HCT116 (cell line): ENCODE measurements at regions not wholly inside any gene's neighbourhood (a gene's known extent, or its start where the extent isn't known, plus 50 kb on each side); places are given as distances from the start of the nearest gene placed in this dataset.

ENCODE experiments used
- ATAC-seq: fragments of 200-7000 bp; cut with Tn5 transposase; 2 replicates; pipeline ENCODE4 v1.9.1; 2020; ENCODE audit warnings: mild to moderate bottlenecking, moderate library complexity
- BruUV-seq: library from RNA; stranded (reverse); fragments of 400-500 nt; replicated peaks from 2 replicates; lab custom pipeline; 2021; lab: Mats Ljungman, UMichigan
- CTCF ChIA-PET: fragments of 300-600 bp; sonication (Branson Sonifier 250); formaldehyde crosslinking; loops from one replicate; lab custom pipeline; 2021; ENCODE audit warnings: antibody characterized with exemption; lab: Charles Lee
- POLR2A ChIA-PET: fragments of 300-600, 350-600 bp; sonication (Branson Sonifier 250); formaldehyde crosslinking; loops from one replicate; lab custom pipeline; 2021; ENCODE audit warnings: antibody characterized with exemption; lab: Charles Lee
- RAD21 ChIA-PET, 2 experiments: fragments of 300-600 bp; sonication (Branson Sonifier 250); formaldehyde crosslinking; loops; one replicate each; lab custom pipeline; 2023; ENCODE audit warnings: low total read pairs in 2 of 2; ENCODE audit not compliant: uncharacterized antibody in 2 of 2, unreplicated experiment in 2 of 2, low non-redundant PET in 1 of 2; lab: Charles Lee
- DNase-seq: peaks from one replicate; pipeline ENCODE4 v3.0.0-alpha.2; 2010; ENCODE audit warnings: low read depth, low spot score
- H2AFZ ChIP-seq: fragments of 200-600 bp; shearing (Covaris generic), sonication (generic); 2 replicates; pipeline ENCODE4 v1.6.1; 2017; ENCODE audit warnings: low read depth, mixed run types, mixed read lengths, antibody characterized with exemption, low read length; ENCODE audit not compliant: poor library complexity, severe bottlenecking
- H3K27ac ChIP-seq: 2 replicates; pipeline ENCODE4 v1.5.1; 2012; ENCODE audit warnings: low read depth, low read length
- H3K27me3 ChIP-seq: fragments of 200-600 bp; sonication (generic); 2 replicates; pipeline ENCODE4 v1.6.1; 2016; ENCODE audit warnings: mixed run types, low read length, mixed read lengths; ENCODE audit not compliant: insufficient read depth
- H3K36me3 ChIP-seq, 2 experiments: fragments of 200-500 bp in 1 of 2; fragments of 200-600 bp in 1 of 2; sonication (Bioruptor generic) in 1 of 2; sonication (generic) in 1 of 2; 2 replicates each; pipeline versions ENCODE4 v1.5.1 to v1.6.1; 2014 to 2016; ENCODE audit warnings: low read length in 2 of 2, inconsistent platforms in 1 of 2, mixed read lengths in 1 of 2, mixed run types in 1 of 2; ENCODE audit not compliant: insufficient read depth in 2 of 2, control insufficient read depth in 1 of 2
- H3K4me1 ChIP-seq, 2 experiments: fragments of 200-600 bp in 1 of 2; sonication (generic) in 1 of 2; 2 replicates each; pipeline versions ENCODE4 v1.5.1 to v1.6.1; 2012 to 2017; ENCODE audit warnings: low read length in 2 of 2, inconsistent platforms in 1 of 2, mild to moderate bottlenecking in 1 of 2, mixed read lengths in 1 of 2, mixed run types in 1 of 2, moderate library complexity in 1 of 2; ENCODE audit not compliant: insufficient read depth in 2 of 2, control insufficient read depth in 1 of 2
- H3K4me2 ChIP-seq: fragments of 200-600 bp; sonication (generic); 2 replicates; pipeline ENCODE4 v1.6.1; 2017; ENCODE audit warnings: mixed run types, low read length, mixed read lengths
- H3K4me3 ChIP-seq, 2 experiments: fragments of 200-600 bp in 1 of 2; sonication (generic) in 1 of 2; replicated peaks in 1 of 2; 2 replicates each; pipeline ENCODE4 v1.5.1; 2011 to 2016; ENCODE audit warnings: low read length in 2 of 2, control low read depth in 1 of 2, low read depth in 1 of 2, mild to moderate bottlenecking in 1 of 2, mixed read lengths in 1 of 2, mixed run types in 1 of 2
- H3K79me2 ChIP-seq: fragments of 200-600 bp; sonication (generic); 2 replicates; pipeline ENCODE4 v1.6.1; 2017; ENCODE audit warnings: mild to moderate bottlenecking, mixed run types, low read length, moderate library complexity, mixed read lengths; ENCODE audit not compliant: insufficient read depth
- H3K9ac ChIP-seq: fragments of 200-600 bp; sonication (generic); 2 replicates; pipeline ENCODE4 v1.6.1; 2016; ENCODE audit warnings: low read length, mixed read lengths
- H3K9me2 ChIP-seq: fragments of 200-600 bp; sonication (generic), shearing (Covaris generic); 2 replicates; pipeline ENCODE4 v1.6.1; 2017; ENCODE audit warnings: mixed run types, mild to moderate bottlenecking, moderate library complexity; ENCODE audit not compliant: insufficient read depth
- H3K9me3 ChIP-seq, 2 experiments: fragments of 200-500 bp in 1 of 2; fragments of 200-600 bp in 1 of 2; sonication (Bioruptor generic) in 1 of 2; sonication (generic) in 1 of 2; 2 replicates each; pipeline ENCODE4 v1.6.1; 2014 to 2017; ENCODE audit warnings: low read length in 2 of 2, mixed read lengths in 2 of 2, inconsistent platforms in 1 of 2, low read depth in 1 of 2, mild to moderate bottlenecking in 1 of 2, mixed run types in 1 of 2, moderate library complexity in 1 of 2; ENCODE audit not compliant: control insufficient read depth in 1 of 2, insufficient read depth in 1 of 2
- H4K20me1 ChIP-seq: fragments of 200-600 bp; sonication (generic), shearing (Covaris generic); 2 replicates; pipeline ENCODE4 v1.6.1; 2017; ENCODE audit warnings: mixed run types, mild to moderate bottlenecking, moderate library complexity; ENCODE audit not compliant: insufficient read depth
- CBX3 ChIP-seq: IDR thresholded peaks from 2 replicates; pipeline ENCODE4 v1.6.1; 2012; ENCODE audit warnings: low read depth
- POLR2A ChIP-seq: IDR thresholded peaks from 2 replicates; pipeline ENCODE4 v1.7.0; 2011; ENCODE audit warnings: borderline replicate concordance; ENCODE audit not compliant: insufficient read depth, insufficient read length; ENCODE audit errors: extremely low read depth
- SIN3A ChIP-seq: IDR thresholded peaks from 2 replicates; pipeline ENCODE4 v1.6.1; 2012; ENCODE audit warnings: low read depth
- ZBTB33 ChIP-seq: IDR thresholded peaks from 2 replicates; pipeline ENCODE4 v1.6.1; 2011; ENCODE audit warnings: mild to moderate bottlenecking, low read length, moderate library complexity; ENCODE audit not compliant: insufficient replicate concordance; ENCODE audit errors: extremely low read depth
- ZNF274 ChIP-seq: fragments of 200-500 bp; sonication (Bioruptor generic); IDR thresholded peaks from 2 replicates; pipeline ENCODE4 v1.6.1; 2014; ENCODE audit warnings: mild to moderate bottlenecking, low read depth, low read length, inconsistent platforms
- intact Hi-C: fragments of 100-400 bp; cut with micrococcal nuclease; formaldehyde crosslinking; loops from 2 replicates; pipeline ENCODE4 v1.10.0; 2022
- TF ChIP-seq, protein P1 (sequence below): IDR thresholded peaks from 2 replicates; pipeline ENCODE4 v1.6.1; 2012
- TF ChIP-seq, protein P2 (sequence below), 3 experiments: fragments of 200-600 bp in 1 of 3; sonication (generic) in 1 of 3; IDR thresholded peaks in 2 of 3; conservative IDR thresholded peaks in 1 of 3; 2 replicates each; pipeline ENCODE4 v1.5.1; 2012 to 2017; ENCODE audit warnings: low read depth in 2 of 3, low read length in 2 of 3, antibody characterized with exemption in 1 of 3, borderline replicate concordance in 1 of 3, control low read depth in 1 of 3, mild to moderate bottlenecking in 1 of 3, mixed read lengths in 1 of 3, mixed run types in 1 of 3, moderate library complexity in 1 of 3; ENCODE audit not compliant: insufficient read depth in 1 of 3

DNA sequence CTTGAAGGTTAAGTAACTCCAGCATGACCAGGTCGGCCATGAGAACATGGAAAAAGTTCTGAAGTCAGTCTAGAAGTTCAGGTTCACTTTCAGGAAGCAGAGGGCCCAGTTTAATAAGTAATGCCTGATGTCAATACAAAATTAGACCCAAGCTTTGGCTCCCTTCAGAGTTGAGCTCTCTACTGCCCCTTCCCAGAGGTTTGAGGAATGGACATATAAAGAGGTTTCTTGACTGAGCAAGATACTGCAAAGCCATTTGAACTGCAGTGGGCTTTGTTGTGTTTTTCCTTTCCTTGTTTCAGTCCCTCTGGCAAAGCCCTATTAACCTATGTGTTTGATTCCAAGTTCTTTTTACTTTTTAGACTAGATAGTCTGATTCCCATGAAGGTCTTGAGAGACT, 97.8 kb upstream of the PREP start:
- H3K27me3 ChIP-seq = no peaks in the 10 kb centered on the region
- BruUV-seq = no TSS peak
- no peaks in the 10 kb centered on the region for H3K9me2 ChIP-seq
- no peaks in the 10 kb centered on the region for H3K9me3 ChIP-seq
- DNase-seq (no peak), ATAC-seq (no peak; the same call in 1 of the 2 replicates)
- CTCF ChIA-PET = no interaction called here
- TF ChIP-seq, protein P1, sequence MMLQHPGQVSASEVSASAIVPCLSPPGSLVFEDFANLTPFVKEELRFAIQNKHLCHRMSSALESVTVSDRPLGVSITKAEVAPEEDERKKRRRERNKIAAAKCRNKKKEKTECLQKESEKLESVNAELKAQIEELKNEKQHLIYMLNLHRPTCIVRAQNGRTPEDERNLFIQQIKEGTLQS = no peak
- TF ChIP-seq POLR2A = no peak
- TF ChIP-seq CBX3 = no peak
- TF ChIP-seq, protein P2, sequence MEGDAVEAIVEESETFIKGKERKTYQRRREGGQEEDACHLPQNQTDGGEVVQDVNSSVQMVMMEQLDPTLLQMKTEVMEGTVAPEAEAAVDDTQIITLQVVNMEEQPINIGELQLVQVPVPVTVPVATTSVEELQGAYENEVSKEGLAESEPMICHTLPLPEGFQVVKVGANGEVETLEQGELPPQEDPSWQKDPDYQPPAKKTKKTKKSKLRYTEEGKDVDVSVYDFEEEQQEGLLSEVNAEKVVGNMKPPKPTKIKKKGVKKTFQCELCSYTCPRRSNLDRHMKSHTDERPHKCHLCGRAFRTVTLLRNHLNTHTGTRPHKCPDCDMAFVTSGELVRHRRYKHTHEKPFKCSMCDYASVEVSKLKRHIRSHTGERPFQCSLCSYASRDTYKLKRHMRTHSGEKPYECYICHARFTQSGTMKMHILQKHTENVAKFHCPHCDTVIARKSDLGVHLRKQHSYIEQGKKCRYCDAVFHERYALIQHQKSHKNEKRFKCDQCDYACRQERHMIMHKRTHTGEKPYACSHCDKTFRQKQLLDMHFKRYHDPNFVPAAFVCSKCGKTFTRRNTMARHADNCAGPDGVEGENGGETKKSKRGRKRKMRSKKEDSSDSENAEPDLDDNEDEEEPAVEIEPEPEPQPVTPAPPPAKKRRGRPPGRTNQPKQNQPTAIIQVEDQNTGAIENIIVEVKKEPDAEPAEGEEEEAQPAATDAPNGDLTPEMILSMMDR (IDR thresholded peaks at IDR 0.05 in 2 of 3, conservative IDR thresholded peaks at IDR 0.05 in 1 of 3; ENCODE audit: borderline replicate concordance in 1 of 3, insufficient read depth in 1 of 3, low read depth in 2 of 3, low read length in 2 of 3) = peak in 1 of 3 experiments; percentile 16; a peak in 1 of 6 replicates
- TF ChIP-seq SIN3A = no peak
- TF ChIP-seq ZNF274 = no peak
- TF ChIP-seq ZBTB33 = no peak
- no peak overlapping the region for H3K4me2 ChIP-seq
- RAD21 ChIA-PET = no interaction called here
- H2AFZ ChIP-seq = no peak overlapping the region
- no peaks in the 10 kb centered on the region for H4K20me1 ChIP-seq
- H3K4me3 ChIP-seq = no peak overlapping the region
- intact Hi-C loops = no loop called here
- H3K36me3 ChIP-seq = no peaks in the 10 kb centered on the region
- H3K27ac ChIP-seq = no peak overlapping the region
- POLR2A ChIA-PET = no interaction called here
- no peaks in the 10 kb centered on the region for H3K79me2 ChIP-seq
- H3K9ac ChIP-seq = no peak overlapping the region
- no peaks in the 10 kb centered on the region for H3K4me1 ChIP-seq
